Hepatocyte (in vitro differentiated cells): ENCODE measurements at regions not wholly inside any gene's neighbourhood (a gene's known extent, or its start where the extent isn't known, plus 50 kb on each side); places are given as distances from the start of the nearest gene placed in this dataset.

Experiments
- DNase-seq: peaks from one replicate; pipeline ENCODE4 v3.0.0-alpha.2; 2016; ENCODE audit warnings: low spot score
- H2AFZ ChIP-seq: fragments of 200-600 bp; sonication (generic); 2 replicates; pipeline ENCODE4 v1.6.0; 2016; ENCODE audit warnings: antibody characterized with exemption, mild to moderate bottlenecking
- H3K27ac ChIP-seq: fragments of 200-600 bp; sonication (generic); 2 replicates; pipeline ENCODE4 v1.5.1; 2016; ENCODE audit warnings: mild to moderate bottlenecking
- H3K27me3 ChIP-seq: fragments of 200-600 bp; sonication (generic); 2 replicates; pipeline ENCODE4 v1.6.1; 2016
- H3K36me3 ChIP-seq: fragments of 200-600 bp; sonication (generic); replicated peaks from 2 replicates; pipeline ENCODE4 v1.5.1; 2016; ENCODE audit warnings: low read depth; ENCODE audit not compliant: insufficient read depth
- H3K4me1 ChIP-seq: fragments of 200-600 bp; sonication (generic); 2 replicates; pipeline ENCODE4 v1.5.1; 2016; ENCODE audit warnings: mild to moderate bottlenecking, moderate library complexity; ENCODE audit not compliant: insufficient read depth
- H3K4me2 ChIP-seq: fragments of 200-600 bp; sonication (generic); 2 replicates; pipeline ENCODE4 v1.6.0; 2016
- H3K4me3 ChIP-seq: fragments of 200-600 bp; sonication (generic); 2 replicates; pipeline ENCODE4 v1.5.1; 2016; ENCODE audit warnings: mild to moderate bottlenecking
- H3K79me2 ChIP-seq: fragments of 200-600 bp; sonication (generic); 2 replicates; pipeline ENCODE4 v1.6.0; 2017; ENCODE audit warnings: mild to moderate bottlenecking
- H3K9me2 ChIP-seq: fragments of 200-600 bp; sonication (generic); replicated peaks from 2 replicates; pipeline ENCODE4 v1.6.0; 2017; ENCODE audit warnings: mild to moderate bottlenecking; ENCODE audit not compliant: insufficient read depth
- H3K9me3 ChIP-seq: fragments of 200-600 bp; sonication (generic); 2 replicates; pipeline ENCODE4 v1.5.1; 2016; ENCODE audit warnings: low read depth, mild to moderate bottlenecking
- H4K20me1 ChIP-seq: fragments of 200-600 bp; sonication (generic); 2 replicates; pipeline ENCODE4 v1.6.0; 2016; ENCODE audit warnings: mild to moderate bottlenecking; ENCODE audit not compliant: insufficient read depth, poor library complexity, severe bottlenecking
- EZH2 ChIP-seq: fragments of 200-600 bp; sonication (generic); IDR thresholded peaks from 2 replicates; pipeline ENCODE4 v1.6.1; 2016; ENCODE audit warnings: antibody characterized with exemption, mild to moderate bottlenecking, borderline replicate concordance
- EZH2phosphoT487 ChIP-seq: fragments of 200-600 bp; sonication (generic); IDR thresholded peaks from one replicate; pipeline ENCODE4 v1.6.1; 2018; ENCODE audit warnings: antibody characterized with exemption, mild to moderate bottlenecking, low read depth, moderate library complexity; ENCODE audit not compliant: unreplicated experiment, severe bottlenecking
- WGBS: methylation state at CpG from one replicate; pipeline ENCODE4 v1.1.6; 2016; ENCODE audit warnings: low lambda C conversion rate; ENCODE audit errors: missing lambda C conversion rate; 5-methylcytosine and 5-hydroxymethylcytosine counted together
- TF ChIP-seq, protein P1 (sequence below): fragments of 200-600 bp; sonication (generic); IDR thresholded peaks from 2 replicates; pipeline ENCODE4 v1.5.1; 2016; ENCODE audit warnings: antibody characterized with exemption, mild to moderate bottlenecking; ENCODE audit not compliant: poor library complexity

GRCh38 chr3:10678796-10679376, 137.1 kb upstream of the SLC6A11 start:
- Histone ChIP-seq H3K36me3 (no peaks in the 10 kb centered on the region), H4K20me1 (no peaks in the 10 kb centered on the region), H3K79me2 (no peaks in the 10 kb centered on the region), H2AFZ (no peak overlapping the region), H3K4me1 (no peaks in the 10 kb centered on the region), H3K9me2 (no peaks in the 10 kb centered on the region), H3K9me3 (no peaks in the 10 kb centered on the region), H3K27ac (no peak overlapping the region), H3K4me2 (no peak overlapping the region), H3K27me3 (peaks cover 14% of the 10 kb centered on the region), H3K4me3 (no peak overlapping the region)
- 76% methylated on average over 2 of the region's 2 CpGs for WGBS
- TF ChIP-seq EZH2phosphoT487 (no peak), EZH2 (no peak)
- TF ChIP-seq, protein P1, sequence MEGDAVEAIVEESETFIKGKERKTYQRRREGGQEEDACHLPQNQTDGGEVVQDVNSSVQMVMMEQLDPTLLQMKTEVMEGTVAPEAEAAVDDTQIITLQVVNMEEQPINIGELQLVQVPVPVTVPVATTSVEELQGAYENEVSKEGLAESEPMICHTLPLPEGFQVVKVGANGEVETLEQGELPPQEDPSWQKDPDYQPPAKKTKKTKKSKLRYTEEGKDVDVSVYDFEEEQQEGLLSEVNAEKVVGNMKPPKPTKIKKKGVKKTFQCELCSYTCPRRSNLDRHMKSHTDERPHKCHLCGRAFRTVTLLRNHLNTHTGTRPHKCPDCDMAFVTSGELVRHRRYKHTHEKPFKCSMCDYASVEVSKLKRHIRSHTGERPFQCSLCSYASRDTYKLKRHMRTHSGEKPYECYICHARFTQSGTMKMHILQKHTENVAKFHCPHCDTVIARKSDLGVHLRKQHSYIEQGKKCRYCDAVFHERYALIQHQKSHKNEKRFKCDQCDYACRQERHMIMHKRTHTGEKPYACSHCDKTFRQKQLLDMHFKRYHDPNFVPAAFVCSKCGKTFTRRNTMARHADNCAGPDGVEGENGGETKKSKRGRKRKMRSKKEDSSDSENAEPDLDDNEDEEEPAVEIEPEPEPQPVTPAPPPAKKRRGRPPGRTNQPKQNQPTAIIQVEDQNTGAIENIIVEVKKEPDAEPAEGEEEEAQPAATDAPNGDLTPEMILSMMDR, result no peak
- DNase-seq, result no peak

GRCh38 chr3:10680796-10681195, 135.2 kb upstream of the SLC6A11 start:
- no peak overlapping the region for H2AFZ ChIP-seq
- no peaks in the 10 kb centered on the region for H3K4me1 ChIP-seq
- no peak overlapping the region for H3K4me2 ChIP-seq
- no peak for TF ChIP-seq EZH2phosphoT487
- no peak for TF ChIP-seq EZH2
- TF ChIP-seq, protein P1, result no peak
- no peaks in the 10 kb centered on the region for H3K79me2 ChIP-seq
- no peaks in the 10 kb centered on the region for H3K36me3 ChIP-seq
- no peaks in the 10 kb centered on the region for H3K9me3 ChIP-seq
- H4K20me1 ChIP-seq, result no peaks in the 10 kb centered on the region
- no peak for DNase-seq
- no peak overlapping the region for H3K27ac ChIP-seq
- no peaks in the 10 kb centered on the region for H3K9me2 ChIP-seq
- no peak overlapping the region for H3K4me3 ChIP-seq
- H3K27me3 ChIP-seq, result peaks cover 2% of the 10 kb centered on the region
- WGBS, result 90% methylated on average over 7 of the region's 7 CpGs

DNA sequence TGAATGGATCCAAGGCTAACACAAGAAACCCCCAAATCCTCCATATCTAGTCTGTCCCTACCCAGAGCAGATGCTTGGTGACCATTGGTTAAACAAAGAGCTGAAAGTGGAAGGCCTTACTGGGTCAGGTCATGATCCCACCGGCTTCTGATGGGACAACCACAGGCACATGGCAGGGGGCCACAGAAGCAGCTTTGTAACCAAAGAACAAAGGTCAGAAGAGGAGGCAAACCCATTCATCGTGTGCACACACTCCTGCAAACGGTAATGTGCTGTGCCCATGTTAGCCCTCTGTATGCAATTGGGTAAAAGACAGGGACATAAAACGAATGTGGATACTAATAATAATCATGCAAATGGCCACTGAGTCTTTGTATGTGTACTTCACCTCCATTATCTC, 133.3 kb upstream of the SLC6A11 start:
- TF ChIP-seq EZH2phosphoT487, result no peak
- TF ChIP-seq, protein P1, result no peak
- Histone ChIP-seq H2AFZ (no peak overlapping the region), H3K27ac (no peak overlapping the region), H3K4me3 (no peak overlapping the region), H4K20me1 (no peaks in the 10 kb centered on the region), H3K9me2 (no peaks in the 10 kb centered on the region), H3K27me3 (no peaks in the 10 kb centered on the region), H3K4me1 (no peaks in the 10 kb centered on the region), H3K9me3 (no peaks in the 10 kb centered on the region), H3K4me2 (no peak overlapping the region), H3K36me3 (no peaks in the 10 kb centered on the region), H3K79me2 (no peaks in the 10 kb centered on the region)
- no peak for DNase-seq
- WGBS, result 53% methylated on average over 4 of the region's 4 CpGs

GRCh38 chr3:10683106-10683505, 132.9 kb upstream of the SLC6A11 start:
- Histone ChIP-seq H3K27me3 (no peaks in the 10 kb centered on the region), H3K36me3 (no peaks in the 10 kb centered on the region), H3K4me3 (no peak overlapping the region), H3K79me2 (no peaks in the 10 kb centered on the region), H3K9me2 (no peaks in the 10 kb centered on the region), H4K20me1 (no peaks in the 10 kb centered on the region), H3K27ac (no peak overlapping the region), H3K9me3 (no peaks in the 10 kb centered on the region), H3K4me1 (no peaks in the 10 kb centered on the region), H2AFZ (no peak overlapping the region), H3K4me2 (no peak overlapping the region)
- no peak for DNase-seq
- no peak for TF ChIP-seq EZH2phosphoT487
- no peak for TF ChIP-seq EZH2
- 0% methylated on average over 1 of the region's 1 CpG for WGBS
